B cell (primary cell): ENCODE measurements at regions not wholly inside any gene's neighbourhood (a gene's known extent, or its start where the extent isn't known, plus 50 kb on each side); places are given as distances from the start of the nearest gene placed in this dataset.

Experiments
- EZH2 ChIP-seq: IDR thresholded peaks from 2 replicates; pipeline ENCODE4 v1.6.1; 2012; ENCODE audit warnings: borderline replicate concordance, low read depth, mild to moderate bottlenecking, moderate library complexity, low read length; ENCODE audit not compliant: insufficient read depth, poor library complexity, severe bottlenecking
- TF ChIP-seq, protein P1 (sequence below): fragments of 200-600 bp; IDR thresholded peaks from one replicate; pipeline ENCODE4 v1.8.0; 2022; ENCODE audit warnings: antibody characterized with exemption, mild to moderate bottlenecking

DNA sequence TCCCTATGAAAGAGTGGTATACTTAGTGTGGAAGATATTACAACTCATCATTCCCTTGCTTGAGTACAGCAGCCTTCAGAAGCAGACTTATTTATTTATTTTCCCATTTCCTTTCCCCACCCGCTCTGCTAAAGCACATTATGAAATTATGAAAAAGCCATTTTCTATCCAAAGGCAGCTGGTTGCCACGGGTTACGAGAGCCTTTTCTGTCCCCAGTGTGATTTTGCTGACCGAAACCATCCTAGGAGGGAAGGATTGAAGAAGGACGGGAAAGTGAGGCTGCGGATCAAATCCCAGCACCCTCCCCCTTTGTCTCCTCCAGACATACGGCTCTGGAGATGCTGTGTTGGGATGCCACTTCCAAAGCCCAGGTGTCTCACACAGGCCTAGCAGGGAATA, 246.9 kb downstream of the TLR4 start:
- TF ChIP-seq, protein P1, sequence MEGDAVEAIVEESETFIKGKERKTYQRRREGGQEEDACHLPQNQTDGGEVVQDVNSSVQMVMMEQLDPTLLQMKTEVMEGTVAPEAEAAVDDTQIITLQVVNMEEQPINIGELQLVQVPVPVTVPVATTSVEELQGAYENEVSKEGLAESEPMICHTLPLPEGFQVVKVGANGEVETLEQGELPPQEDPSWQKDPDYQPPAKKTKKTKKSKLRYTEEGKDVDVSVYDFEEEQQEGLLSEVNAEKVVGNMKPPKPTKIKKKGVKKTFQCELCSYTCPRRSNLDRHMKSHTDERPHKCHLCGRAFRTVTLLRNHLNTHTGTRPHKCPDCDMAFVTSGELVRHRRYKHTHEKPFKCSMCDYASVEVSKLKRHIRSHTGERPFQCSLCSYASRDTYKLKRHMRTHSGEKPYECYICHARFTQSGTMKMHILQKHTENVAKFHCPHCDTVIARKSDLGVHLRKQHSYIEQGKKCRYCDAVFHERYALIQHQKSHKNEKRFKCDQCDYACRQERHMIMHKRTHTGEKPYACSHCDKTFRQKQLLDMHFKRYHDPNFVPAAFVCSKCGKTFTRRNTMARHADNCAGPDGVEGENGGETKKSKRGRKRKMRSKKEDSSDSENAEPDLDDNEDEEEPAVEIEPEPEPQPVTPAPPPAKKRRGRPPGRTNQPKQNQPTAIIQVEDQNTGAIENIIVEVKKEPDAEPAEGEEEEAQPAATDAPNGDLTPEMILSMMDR = no peak
- no peak for TF ChIP-seq EZH2
